GM21381 (cell line): ENCODE measurements at regions not wholly inside any gene's neighbourhood (a gene's known extent, or its start where the extent isn't known, plus 50 kb on each side); places are given as distances from the start of the nearest gene placed in this dataset.
"Not testable (repeated sequence)": the region's sequence is repeated elsewhere in the genome, so short reads cannot be mapped to it uniquely, and the experiment has no call there.

Source experiments
- ATAC-seq: cut with Tn5 transposase; IDR thresholded peaks from one replicate; pipeline ENCODE4 v1.9.1; 2021; ENCODE audit warnings: mild to moderate bottlenecking, moderate library complexity; ENCODE audit not compliant: unreplicated experiment

DNA sequence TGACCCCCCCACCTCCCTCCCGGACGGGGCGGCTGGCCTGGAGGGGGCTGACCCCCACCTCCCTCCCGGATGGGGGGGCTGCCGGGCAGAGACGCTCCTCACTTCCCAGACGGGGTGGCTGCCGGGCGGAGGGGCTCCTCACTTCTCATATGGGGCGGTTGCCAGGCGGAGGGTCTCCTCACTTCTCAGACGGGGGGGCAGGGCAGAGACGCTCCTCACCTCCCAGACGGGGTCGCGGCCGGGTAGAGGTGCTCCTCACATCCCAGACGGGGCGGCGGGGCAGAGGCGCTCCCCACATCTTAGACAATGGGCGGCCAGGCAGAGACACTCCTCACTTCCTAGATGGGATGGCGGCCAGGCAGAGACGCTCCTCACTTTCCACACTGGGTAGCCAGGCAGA, 251.9 kb upstream of the PTBP2 start:
- ATAC-seq: not testable (repeated sequence)

DNA sequence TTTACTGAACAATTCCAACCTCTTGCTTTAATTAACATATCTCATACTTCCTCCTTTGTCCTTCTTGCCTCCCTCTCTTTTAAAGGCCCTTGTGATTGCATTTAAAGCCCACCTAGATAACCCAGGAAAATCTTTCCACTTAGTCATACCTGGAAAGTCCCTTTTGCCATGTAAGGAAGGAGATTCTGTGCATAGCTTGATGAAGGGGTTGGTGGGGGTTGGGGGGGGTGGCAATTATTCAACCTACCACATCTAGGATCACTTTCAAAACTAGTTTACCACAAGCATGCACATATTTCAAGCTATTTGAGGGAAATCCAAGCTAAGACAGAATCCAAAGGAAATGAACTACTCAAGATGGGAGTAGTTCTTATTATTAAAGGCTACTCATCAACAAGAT, 249.1 kb upstream of the PTBP2 start:
- ATAC-seq: no peak

DNA sequence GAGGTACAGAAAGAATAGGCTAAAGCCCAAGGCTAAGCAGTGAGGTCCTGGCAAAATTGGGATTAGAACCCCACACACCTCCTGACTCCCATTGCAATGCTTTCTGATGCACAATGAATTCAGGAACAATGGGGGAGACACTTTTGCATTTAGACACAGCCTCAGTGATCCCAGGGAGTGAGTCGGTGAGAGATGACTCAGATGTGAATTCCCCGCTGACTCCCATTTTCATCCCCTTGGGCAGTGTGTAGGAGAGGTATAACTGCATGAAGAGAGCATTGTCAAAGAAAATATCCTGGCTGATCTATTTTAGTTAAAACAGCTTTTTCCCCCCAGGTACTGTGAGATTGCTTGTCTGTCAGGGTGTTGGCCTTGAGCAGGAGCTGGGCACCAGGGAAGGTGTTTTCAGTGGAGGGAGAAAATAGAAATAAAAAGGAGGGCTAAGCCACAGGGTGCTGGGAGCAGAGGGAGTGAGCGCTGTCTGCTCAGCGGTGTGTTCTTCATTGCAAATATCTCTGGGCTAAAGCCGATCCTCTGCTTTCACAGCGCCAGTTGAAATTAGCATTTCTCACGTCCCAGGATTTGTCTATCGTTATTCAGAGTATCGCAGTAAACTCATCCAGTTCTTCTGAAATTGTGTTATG, 247.7 kb upstream of the PTBP2 start:
- ATAC-seq: no peak

DNA sequence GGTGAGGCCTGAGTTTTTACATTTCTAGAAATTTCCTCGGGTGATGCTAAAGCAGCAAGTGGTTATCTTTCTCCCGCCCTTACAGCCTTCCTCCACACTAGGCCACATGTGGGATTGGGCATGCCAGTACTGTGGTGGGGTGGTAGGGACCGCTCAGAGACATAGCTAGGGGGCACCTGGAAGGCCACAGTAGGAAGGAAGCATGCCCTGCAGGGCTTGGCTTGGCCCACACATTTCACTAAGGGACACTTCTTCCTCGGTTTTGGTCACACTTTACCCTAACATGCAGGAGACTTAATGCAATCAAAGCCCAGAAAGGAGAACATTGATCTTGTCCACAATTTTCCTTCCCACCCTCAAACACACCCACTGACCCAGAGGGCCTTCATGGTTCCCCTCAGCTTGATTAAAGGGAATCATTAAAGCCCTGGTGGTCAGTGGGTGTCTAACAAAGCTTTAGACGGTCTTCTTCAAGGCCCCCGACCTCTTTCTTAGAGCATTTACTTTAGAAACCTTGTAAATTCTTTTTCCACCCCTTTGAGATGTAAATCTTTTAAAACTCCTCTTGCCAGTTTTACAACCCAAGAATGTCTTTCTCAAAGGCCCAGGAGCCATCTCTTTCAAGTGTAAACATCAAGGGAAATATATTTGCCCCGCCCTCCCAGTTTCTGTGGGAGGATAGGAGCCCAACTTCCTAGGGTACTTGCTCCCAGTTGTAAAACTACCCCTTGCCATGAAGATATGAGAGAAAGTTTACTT, 246.4 kb upstream of the PTBP2 start:
- no peak for ATAC-seq

DNA sequence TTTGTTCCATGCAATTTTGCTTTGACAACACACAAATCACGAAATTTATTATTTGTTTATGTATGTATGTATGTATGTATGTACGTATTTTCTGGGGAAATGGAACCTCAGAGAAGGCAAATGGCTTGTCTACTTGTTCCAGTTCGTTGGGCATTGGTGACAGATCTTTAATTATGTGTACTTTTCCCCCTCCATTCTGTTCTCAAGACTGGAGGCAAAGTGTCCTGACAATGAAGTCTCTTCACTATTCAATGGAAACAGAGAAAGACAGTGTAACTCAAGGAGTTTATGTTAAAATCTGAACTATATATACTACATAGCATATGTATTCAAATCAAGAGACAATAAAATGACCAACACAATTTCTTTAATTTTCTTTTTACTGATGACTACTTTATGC, 245.7 kb upstream of the PTBP2 start:
- no peak for ATAC-seq

DNA sequence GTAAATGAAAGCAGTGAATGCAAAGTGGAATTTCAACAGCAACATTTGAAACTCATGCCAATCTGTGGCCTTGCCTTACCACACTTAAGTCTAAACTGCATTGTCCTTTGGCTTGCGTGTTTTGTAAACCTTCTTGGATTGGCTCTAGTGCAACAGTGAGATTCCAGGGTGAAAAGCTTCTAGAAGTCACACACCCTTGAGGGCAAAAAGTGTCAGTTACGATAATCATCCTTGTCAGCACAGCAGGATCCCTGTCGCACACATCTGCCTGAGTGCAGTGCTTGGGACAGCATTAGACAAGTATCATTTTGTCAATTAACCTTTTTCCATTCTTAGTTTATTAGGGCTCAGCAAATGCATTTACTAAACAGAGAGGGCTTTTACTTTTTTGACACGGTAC, 243.4 kb upstream of the PTBP2 start:
- ATAC-seq: no peak

DNA sequence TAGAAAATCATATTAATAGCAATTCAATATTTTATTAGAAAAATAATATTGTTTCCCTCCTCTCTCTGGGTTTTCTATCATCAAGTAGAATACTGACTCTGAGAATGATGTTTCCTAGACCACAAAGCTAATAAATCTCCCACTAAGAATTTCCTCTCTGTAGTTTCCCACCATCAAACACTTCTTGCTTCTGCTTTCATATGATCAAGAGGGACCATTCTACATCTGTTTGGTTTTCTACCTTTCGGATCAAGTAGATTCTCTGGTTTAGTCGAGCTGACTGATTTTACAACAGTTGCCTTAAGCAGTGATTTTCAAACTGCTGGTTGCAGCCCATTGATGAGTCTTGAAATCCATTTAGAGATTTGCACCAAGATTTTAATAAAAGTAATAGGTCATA, 240.2 kb upstream of the PTBP2 start:
- ATAC-seq: no peak

DNA sequence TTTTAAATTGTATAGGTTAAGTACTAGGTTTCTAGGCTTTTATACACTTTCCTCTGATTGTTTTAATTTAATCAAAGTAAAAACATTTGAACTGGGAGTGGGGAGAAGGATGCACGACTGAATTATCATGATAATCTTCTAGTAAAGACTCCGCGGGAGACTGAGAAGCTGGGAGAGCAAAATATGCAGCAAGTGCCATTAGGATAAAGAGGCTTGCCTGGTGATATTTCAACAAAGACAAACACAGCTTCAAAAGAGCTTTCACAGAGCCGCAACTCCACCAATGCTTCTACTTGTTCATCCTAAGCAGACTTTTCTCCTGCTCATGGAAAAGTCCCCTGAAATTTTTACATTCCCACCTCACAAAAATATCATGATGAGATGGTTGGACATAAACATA, 239.0 kb upstream of the PTBP2 start:
- no peak for ATAC-seq

DNA sequence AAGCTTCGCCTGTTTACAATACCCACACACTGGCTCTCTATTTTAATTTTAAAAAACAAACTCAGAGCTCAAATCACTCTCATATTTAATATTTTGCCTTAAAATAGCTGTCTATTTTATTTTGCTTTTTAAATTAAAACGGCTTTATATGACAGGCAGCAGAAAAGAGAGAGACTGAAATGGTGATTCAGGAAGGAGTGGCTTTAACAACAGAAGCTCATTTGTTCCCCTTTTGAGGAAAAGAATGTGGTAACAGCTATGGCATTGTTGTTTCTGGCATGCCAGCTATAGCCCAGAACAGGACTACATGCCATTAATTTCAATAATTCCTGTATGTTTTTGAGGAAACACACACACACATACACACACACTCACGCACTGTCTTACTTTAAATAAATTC, 234.2 kb upstream of the PTBP2 start:
- no peak for ATAC-seq

DNA sequence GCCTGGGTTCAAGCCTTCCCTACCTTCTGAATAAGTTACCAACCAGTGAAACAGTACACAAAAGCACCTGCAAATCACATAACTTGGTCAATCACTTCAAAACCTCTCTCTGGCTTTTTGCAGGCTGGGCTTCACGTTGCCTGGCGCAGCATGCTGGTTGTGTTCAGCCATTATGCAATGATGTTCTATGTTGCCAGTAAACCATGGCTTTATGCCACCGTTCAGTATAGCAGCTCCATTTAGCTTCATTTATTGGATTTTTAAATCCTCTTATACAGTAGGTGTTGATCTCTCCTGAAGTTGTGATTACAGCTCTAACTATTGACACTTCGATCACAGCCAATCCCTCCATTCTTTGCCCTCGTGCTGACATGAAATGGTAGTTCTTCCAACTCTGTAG, 233.6 kb upstream of the PTBP2 start:
- no peak for ATAC-seq

DNA sequence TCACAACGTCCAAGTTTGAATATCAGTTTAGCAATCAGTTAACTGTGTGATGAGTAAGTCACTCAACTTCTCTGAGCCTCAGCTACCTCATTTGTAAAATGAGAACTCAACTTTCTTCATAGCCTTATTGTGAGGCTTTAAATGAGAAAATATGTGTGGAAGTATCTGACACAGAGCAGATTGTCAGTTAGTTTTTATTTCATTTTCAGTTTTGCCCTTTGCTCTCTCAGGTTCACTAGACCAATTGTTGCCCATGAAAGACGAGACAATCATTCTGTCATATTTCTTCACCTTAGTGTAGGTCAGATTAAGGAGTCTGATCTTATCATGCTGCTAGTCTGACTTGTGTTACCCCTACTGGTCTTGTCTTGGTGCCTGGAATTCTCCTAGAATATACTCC, 232.8 kb upstream of the PTBP2 start:
- no peak for ATAC-seq

DNA sequence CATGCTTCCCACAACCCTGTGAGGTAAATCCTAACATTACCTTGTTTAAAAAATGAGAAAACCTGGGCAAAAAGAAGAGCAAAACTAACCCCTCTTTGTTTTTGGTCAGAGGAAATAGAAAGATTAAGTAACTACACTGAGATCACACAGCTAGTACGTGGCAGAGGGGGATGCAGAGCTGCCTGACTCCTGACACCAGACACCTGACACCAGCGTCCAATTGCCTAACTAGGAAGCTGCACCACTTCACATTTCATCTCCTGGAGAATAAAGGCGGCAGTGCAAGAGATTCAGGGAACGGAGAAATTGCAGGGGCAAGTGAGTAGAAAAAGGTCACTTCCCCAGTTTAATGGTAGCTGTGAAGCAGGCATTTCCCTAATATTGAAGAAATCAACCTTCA, 229.3 kb upstream of the PTBP2 start:
- ATAC-seq: no peak

DNA sequence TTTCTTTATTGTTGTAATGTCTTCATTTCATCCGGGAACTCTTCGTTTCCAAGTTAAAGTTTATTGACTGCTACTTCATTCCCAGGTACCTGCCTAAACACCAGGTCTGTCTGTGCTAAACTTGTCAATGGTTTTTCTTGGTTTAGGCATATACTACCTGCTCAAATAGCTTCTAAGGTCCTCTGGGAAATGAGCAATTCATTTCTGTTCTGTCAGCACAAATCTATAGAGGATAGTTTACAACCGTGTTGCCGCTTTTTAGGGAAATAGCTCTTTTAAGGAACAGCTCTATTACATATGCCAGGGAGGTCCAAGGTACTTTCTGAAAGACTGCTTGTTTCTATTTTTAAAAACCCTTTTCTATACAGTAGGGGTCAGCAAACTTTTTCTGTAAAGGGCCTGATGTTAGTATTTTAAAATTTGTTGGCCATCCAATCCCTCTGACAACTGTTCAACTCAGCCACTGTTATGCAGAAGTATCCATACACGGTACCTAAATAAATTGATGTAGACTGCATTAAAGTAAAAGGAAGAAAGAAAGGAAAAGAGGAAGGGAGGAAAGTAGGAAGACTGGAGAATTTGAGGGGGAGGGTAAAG, 222.7 kb upstream of the PTBP2 start:
- no peak for ATAC-seq

DNA sequence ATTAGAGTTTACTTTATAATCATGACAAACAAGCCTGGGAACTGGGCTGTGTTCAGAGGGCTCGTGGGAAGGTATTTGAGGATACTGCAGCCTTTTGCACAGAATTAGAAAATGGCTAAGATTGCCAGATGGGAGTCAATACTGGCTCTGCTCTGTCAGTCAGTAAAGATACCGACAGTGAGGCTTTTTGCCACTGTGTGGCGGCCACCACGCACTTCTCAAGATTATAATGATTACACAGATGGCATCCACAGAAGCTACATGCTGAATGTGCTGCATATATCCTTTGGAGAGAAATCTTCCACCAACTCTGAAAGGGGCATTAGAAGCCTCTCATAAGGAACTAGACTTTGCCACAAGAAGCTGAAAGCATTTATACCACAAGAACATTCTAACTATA, 213.4 kb upstream of the PTBP2 start:
- ATAC-seq: no peak

DNA sequence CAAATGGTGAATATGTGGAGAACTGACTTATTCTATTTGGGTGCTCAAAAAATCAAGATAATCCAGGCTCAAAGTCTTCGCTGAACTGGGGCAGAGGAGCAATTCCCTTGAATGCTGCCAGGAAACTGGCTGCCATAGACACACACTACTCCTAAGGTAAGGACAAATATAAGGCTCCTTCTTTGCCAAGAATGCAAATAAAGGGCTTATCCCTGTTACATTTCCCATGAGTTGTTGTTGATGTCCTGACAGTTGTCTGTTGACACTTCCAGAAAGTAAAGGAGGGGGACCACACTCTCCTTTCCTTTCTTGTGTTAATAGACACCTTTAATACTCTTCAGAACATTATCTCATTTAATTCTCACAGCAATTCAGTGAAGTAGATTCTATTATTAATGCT, 212.2 kb upstream of the PTBP2 start:
- no peak for ATAC-seq

DNA sequence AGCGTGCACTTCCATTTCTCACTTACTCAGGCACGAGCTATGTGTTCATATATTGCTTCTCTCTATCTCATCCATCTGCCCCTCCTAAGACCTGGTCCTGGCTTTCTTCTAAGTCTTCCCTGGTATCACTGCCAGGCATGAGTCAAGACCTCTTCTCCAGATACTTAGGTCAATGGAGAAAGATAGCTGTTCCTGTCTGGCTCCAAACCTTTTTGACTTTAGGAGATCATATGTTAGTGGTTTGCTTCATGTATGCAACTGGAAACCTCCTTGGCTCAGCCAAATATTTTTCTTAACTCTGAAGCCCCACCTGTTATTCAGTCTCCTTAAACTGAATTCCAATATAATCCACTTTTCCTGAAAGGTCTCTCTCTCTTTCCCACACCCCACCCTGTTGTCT, 211.6 kb upstream of the PTBP2 start:
- ATAC-seq: no peak

DNA sequence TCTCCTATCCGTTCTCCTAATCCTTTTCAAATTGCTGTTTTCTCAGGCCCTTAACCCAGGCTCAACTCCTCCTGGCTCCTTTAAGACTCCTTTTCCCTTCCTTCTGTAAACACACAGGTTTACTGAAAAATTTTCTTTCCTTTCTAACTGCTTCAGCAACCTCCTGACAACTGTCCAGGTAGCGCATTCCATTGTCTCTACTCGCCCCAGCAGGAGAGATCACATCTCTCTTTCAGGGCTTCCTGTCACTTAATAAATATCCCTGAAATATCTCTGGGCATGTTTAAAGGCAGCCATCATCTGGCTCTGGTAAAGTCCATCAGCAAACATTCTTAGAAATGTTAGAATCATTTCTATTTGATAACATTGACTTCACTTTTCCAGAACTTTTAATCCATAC, 211.2 kb upstream of the PTBP2 start:
- ATAC-seq: no peak

DNA sequence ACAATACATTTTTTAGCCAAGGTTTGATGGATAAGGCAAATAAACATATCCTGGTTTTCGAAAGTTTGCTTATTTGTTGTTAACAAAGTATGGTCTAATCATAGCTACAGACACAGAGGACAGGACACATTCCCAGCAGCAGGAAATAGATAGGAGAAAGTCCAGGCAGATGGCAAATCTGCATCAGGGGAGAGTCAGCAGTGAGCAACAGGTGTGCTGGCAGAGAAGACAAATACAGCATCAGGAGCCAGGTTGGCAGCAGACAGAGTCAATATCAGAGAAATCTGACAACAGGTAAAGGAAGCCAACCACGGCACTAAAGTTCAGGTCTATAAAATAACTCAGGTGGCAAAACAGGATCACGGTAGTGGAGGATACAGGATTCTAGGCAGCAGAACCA, 210.7 kb upstream of the PTBP2 start:
- ATAC-seq: no peak

DNA sequence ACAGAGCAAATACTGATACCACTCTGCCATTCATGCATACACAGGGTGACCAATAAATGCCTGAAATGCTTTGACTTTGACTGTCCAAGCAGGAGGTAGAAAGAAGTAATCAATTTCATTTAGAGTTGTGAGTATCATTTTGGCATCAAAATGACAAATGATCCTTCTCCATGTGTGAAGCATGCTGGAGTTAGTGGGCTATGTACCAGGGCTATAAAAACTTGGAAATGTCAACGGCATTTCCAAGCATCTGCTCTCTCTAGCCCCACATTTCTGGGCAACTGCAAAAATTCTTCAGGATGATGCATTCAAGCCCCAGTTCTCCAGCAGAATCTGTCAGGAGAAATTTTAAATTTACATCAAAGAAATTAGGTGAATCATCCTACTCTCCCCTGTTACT, 208.4 kb upstream of the PTBP2 start:
- ATAC-seq: no peak

DNA sequence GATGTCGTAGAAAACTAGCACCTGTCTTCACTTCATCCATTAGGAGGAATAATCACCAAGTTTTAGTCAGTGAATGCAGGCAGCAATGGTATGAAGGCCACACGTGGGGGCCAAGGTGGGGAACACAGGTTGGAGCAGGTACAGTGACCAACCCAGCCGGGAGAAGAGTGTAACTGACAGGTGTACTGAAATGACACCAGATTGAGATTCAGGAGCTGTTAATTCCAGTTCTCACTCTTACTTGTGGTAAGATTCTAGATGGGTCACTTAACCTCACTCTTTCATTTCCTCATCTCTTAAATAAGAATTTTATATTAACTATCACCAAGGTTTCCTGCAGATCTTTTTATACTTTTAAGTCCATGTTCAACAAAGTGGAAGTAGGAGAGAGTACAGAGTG, 206.2 kb upstream of the PTBP2 start:
- peak; percentile 90 for ATAC-seq

DNA sequence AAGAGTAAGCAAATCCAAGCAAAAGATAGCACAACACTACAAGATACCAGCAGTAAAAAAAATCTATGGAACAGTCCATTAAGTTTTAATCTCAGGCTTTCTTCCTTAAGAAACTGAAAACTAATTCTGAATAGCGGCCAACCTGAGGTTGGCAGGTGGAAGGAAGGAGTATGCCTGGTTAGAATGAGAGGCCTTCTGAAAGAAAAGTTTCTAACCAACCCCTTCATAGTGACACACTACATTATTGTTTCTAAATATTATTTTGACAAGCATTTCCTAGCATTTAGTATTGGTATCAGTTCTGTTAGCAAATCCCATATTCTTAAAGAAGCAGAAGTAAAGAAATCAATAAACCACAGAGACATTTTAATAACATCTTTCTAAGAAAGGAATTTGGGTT, 205.7 kb upstream of the PTBP2 start:
- no peak for ATAC-seq

DNA sequence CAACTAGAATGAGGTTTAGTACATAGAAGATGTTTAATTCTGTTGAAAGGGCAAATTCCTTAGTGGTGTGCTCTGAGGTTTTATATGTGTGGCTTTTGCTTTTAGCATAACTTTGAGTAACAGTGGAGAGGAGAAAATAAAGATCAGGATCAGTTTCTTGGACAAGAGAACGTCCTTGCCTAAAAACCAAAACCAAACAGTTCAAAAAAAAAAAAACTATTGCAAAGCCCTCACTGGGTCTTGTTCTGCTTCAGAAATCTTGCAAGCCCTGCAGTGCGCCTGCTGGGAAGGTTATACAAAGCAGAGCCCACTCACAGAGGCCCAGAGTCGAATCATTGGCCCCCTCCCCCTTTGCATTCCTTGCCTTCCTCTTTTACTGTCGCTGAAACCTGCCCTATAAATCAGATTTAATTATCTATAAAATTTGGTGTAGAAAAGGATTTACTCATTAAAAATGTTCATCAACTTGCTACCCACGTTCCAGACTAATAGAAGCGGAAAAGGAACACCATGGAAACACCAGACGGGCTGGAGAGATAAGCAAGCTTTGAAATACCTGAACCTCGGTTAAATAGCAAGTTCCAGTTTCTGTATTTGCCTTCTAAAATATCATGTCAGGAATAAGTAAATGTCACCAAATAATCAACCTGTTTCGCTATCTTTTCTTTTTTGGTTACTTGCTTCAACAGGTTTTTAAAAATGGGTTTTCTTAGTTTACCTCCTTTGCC, 201.6 kb upstream of the PTBP2 start:
- ATAC-seq: no peak
